MCF 10A (cell line): ENCODE measurements at regions not wholly inside any gene's neighbourhood (a gene's known extent, or its start where the extent isn't known, plus 50 kb on each side); places are given as distances from the start of the nearest gene placed in this dataset.

Experiments
- BruUV-seq: library from RNA; stranded (reverse); fragments of 400-500 nt; replicated peaks from 2 replicates; lab custom pipeline; 2021; lab: Mats Ljungman, UMichigan
- CTCF ChIA-PET: fragments of 300-600 bp; sonication (Branson Sonifier 250); formaldehyde crosslinking; extraction: SDS; loops from one replicate; lab custom pipeline; 2021; ENCODE audit warnings: antibody characterized with exemption, inconsistent platforms; lab: Yijun Ruan, JAX
- POLR2A ChIA-PET: fragments of 300-600, 350-650 bp; sonication (Branson Sonifier 250); formaldehyde crosslinking; extraction: SDS; loops from one replicate; lab custom pipeline; 2020; ENCODE audit warnings: antibody characterized with exemption, inconsistent platforms; lab: Yijun Ruan, JAX
- DNase-seq: peaks from one replicate; pipeline ENCODE4 v3.0.0-alpha.2; 2018; ENCODE audit not compliant: unreplicated experiment
- H3K27ac Mint-ChIP-seq: one replicate; pipeline ENCODE4 v1.8.0; 2022; ENCODE audit warnings: mild to moderate bottlenecking, low read depth, mixed read lengths; ENCODE audit not compliant: unreplicated experiment
- H3K27me3 Mint-ChIP-seq: one replicate; pipeline ENCODE4 v1.8.0; 2022; ENCODE audit warnings: mixed read lengths; ENCODE audit not compliant: insufficient read depth, unreplicated experiment
- H3K36me3 Mint-ChIP-seq: one replicate; pipeline ENCODE4 v1.8.0; 2022; ENCODE audit warnings: mild to moderate bottlenecking, moderate library complexity, mixed read lengths; ENCODE audit not compliant: insufficient read depth, unreplicated experiment
- H3K4me1 Mint-ChIP-seq: one replicate; pipeline ENCODE4 v1.8.0; 2022; ENCODE audit warnings: mixed read lengths; ENCODE audit not compliant: insufficient read depth, unreplicated experiment
- H3K4me3 Mint-ChIP-seq: one replicate; pipeline ENCODE4 v1.8.0; 2022; ENCODE audit warnings: mild to moderate bottlenecking, moderate library complexity, mixed read lengths; ENCODE audit not compliant: unreplicated experiment
- H3K9me3 Mint-ChIP-seq: one replicate; pipeline ENCODE4 v1.8.0; 2022; ENCODE audit warnings: mixed read lengths; ENCODE audit not compliant: unreplicated experiment
- CTCF ChIP-seq: fragments of 200-600 bp; IDR thresholded peaks from one replicate; pipeline ENCODE4 v1.8.0; 2022; ENCODE audit warnings: antibody characterized with exemption, mild to moderate bottlenecking; ENCODE audit not compliant: unreplicated experiment
- intact Hi-C: fragments of 100-400 bp; cut with micrococcal nuclease; formaldehyde crosslinking; loops from 2 replicates; pipeline ENCODE4 v1.14.1; 2022

GRCh38 chr6:98670045-98670746 lies 164.2 kb upstream of the POU3F2 start:
- no peak for TF ChIP-seq CTCF
- Mint-ChIP-seq H3K27ac (no peak overlapping the region), H3K4me1 (no peaks in the 10 kb centered on the region), H3K9me3 (no peaks in the 10 kb centered on the region), H3K27me3 (peaks cover 10% of the 10 kb centered on the region), H3K36me3 (no peaks in the 10 kb centered on the region), H3K4me3 (no peak overlapping the region)
- BruUV-seq, result no TSS peak
- DNase-seq, result no peak
- ChIA-PET CTCF (no interaction called here), POLR2A (no interaction called here)
- intact Hi-C loops, result no loop called here

GRCh38 chr6:98672681-98673475 lies 161.5 kb upstream of the POU3F2 start:
- BruUV-seq, result no TSS peak
- H3K27ac Mint-ChIP-seq, result no peak overlapping the region
- H3K4me1 Mint-ChIP-seq, result no peaks in the 10 kb centered on the region
- peaks cover 6% of the 10 kb centered on the region for H3K27me3 Mint-ChIP-seq
- H3K9me3 Mint-ChIP-seq, result no peaks in the 10 kb centered on the region
- no peak overlapping the region for H3K4me3 Mint-ChIP-seq
- H3K36me3 Mint-ChIP-seq, result no peaks in the 10 kb centered on the region
- intact Hi-C loops, result no loop called here
- DNase-seq, result no peak
- no peak for TF ChIP-seq CTCF
- ChIA-PET CTCF (interaction anchor here (0.7 kb wide), 1 partner anchor 40 kb away, joined by 3 read pairs; no protein-coding TSS in a partner anchor), POLR2A (no interaction called here)

- Mint-ChIP-seq H3K36me3 (no peaks in the 10 kb centered on the region), H3K4me3 (no peak overlapping the region), H3K27ac (no peak overlapping the region), H3K4me1 (no peaks in the 10 kb centered on the region), H3K27me3 (no peaks in the 10 kb centered on the region), H3K9me3 (peaks cover 9% of the 10 kb centered on the region)
- DNase-seq, result no peak
- BruUV-seq, result no TSS peak
- POLR2A ChIA-PET, result interaction anchor here (0.7 kb wide), 1 partner anchor 843 kb away, joined by 4 read pairs; no protein-coding TSS in a partner anchor
- TF ChIP-seq CTCF, result no peak
- CTCF ChIA-PET, result no interaction called here
- intact Hi-C loops, result no loop called here
Measured at GRCh38 chr6:98678481-98678880, 155.9 kb upstream of the POU3F2 start.

- TF ChIP-seq CTCF, result no peak
- ChIA-PET POLR2A (interaction anchor here (0.7 kb wide), 1 partner anchor 17 kb away, joined by 3 read pairs; no protein-coding TSS in a partner anchor), CTCF (interaction anchor here (0.6 kb wide), 1 partner anchor 1172 kb away, joined by 3 read pairs; no protein-coding TSS in a partner anchor)
- H3K27ac Mint-ChIP-seq, result no peak overlapping the region
- H3K36me3 Mint-ChIP-seq, result no peaks in the 10 kb centered on the region
- no peaks in the 10 kb centered on the region for H3K4me1 Mint-ChIP-seq
- intact Hi-C loops, result no loop called here
- no TSS peak for BruUV-seq
- DNase-seq, result no peak
- no peaks in the 10 kb centered on the region for H3K27me3 Mint-ChIP-seq
- H3K4me3 Mint-ChIP-seq, result no peak overlapping the region
- H3K9me3 Mint-ChIP-seq, result no peaks in the 10 kb centered on the region
Measured at GRCh38 chr6:98686008-98686601, 148.3 kb upstream of the POU3F2 start.
